Stimulated activated naive CD8-positive, alpha-beta T cell treated with anti-CD3 and anti-CD28 coated beads, Interleukin-15, Interleukin-2, amounts not matched to agents 100 U/mL and 50 U/mL, for 24 hours (primary cell): ENCODE measurements at regions not wholly inside any gene's neighbourhood (a gene's known extent, or its start where the extent isn't known, plus 50 kb on each side); places are given as distances from the start of the nearest gene placed in this dataset.
"Not testable (repeated sequence)": the region's sequence is repeated elsewhere in the genome, so short reads cannot be mapped to it uniquely, and the experiment has no call there.

Experiments used
- ATAC-seq: fragments of 150-1000 bp; cut with Tn5 transposase; one replicate; pipeline ENCODE4 v1.10.0; 2021
- DNase-seq: peaks from one replicate; pipeline ENCODE4 v3.0.0; 2021

DNA sequence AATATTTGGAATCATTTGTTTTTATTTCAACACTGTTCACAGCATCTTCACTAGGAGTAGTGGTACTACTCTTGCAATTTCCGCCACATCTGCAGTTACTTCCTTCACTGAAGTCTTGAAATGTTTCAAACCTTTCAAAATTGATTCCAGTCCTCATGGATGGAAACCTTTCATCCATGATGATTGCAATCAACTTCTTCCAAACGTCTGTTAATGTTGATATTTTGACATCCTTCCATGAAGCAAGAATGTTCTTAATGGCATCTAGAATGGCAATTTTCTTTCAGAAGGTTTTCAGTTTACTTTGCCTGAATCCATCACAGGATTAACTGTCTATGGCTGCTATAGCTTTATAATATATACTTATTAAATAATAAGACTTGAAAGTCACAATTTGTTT lies 736.8 kb upstream of the CA10 start:
- DNase-seq = no peak
- ATAC-seq = no peak

DNA sequence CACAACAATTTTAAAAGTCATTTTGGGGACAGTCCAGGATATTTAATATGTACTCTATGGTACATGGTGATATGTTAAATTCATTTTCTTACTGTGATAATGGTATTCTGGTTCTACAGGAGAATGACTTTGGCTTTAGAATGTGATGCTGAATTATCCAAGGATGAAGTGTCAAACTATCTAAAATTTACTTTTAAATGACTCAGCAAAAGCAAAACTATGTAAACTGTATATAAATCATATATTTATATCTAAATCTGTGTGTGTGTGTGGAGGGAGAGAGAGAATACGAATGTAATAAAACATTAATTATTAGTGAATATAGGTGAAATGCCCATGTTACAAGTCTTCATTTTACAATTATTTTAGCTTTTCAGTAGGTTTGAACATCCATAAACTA lies 733.8 kb upstream of the CA10 start:
- ATAC-seq (no peak), DNase-seq (no peak)

DNA sequence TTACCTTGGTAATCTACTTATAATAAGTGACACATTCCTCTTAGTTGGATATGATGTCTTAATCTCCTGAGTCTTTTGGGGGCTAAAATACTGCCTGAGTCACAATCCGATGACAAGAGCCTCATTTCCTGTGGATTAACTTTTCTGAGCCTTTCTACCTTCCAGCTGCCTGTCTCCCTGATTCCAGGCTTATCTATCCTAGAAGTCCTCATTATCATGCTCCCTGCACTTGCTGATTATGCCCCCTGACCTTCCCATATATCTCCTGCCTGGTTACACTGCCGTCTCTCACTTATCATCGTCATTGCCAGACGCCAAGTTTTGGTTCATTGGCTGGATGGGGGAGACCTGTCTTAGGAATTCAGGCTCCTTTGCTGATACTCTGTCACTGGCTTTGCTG lies 727.4 kb upstream of the CA10 start:
- ATAC-seq (no peak), DNase-seq (no peak)

DNA sequence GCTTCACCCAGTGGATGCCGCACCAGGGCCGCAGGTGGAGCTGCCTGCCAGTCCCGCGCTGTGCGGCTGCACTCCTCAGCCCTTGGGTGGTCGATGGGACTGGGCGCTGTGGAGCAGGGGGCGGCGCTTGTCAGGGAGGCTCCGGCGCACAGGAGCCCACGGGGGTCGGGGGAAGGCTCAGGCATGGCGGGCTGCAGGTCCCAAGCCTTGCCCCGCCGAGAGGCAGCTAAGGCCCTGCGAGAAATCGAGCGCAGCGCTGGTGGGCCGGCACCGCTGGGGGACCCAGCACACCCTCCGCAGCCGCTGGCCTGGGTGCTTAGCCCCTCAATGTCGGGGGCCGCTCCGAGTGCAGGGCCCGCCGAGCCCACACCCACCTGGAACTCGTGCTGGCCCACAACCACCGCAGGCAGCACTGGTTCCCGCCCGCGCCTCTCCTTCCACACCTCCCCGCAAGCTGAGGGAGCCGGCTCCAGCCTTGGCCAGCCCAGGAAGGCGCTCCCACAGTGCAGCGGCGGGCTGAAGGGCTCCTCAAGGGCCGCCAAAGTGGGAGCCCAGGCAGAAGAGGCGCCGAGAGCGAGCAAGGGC lies 725.5 kb upstream of the CA10 start:
- ATAC-seq, DNase-seq: not testable (repeated sequence)

DNA sequence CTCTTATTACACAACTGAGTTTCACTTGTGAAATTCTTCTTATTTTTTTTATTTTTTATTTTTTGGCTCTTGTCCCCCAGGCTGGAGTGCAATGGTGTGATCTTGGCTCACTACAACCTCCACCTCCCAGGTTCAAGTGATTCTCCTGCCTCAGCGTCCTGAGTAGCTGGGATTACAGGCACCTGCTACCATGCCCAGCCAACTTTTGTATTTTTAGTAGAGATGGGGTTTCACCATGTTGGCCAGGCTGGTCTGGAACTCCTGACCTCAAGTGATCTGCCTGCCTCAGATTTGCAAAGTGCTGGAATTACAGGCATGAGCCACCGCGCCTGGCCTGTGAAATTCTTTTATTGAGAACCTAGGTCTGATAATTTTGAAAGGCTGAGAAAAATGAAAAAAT lies 688.3 kb upstream of the CA10 start:
- DNase-seq, ATAC-seq: not testable (repeated sequence)

DNA sequence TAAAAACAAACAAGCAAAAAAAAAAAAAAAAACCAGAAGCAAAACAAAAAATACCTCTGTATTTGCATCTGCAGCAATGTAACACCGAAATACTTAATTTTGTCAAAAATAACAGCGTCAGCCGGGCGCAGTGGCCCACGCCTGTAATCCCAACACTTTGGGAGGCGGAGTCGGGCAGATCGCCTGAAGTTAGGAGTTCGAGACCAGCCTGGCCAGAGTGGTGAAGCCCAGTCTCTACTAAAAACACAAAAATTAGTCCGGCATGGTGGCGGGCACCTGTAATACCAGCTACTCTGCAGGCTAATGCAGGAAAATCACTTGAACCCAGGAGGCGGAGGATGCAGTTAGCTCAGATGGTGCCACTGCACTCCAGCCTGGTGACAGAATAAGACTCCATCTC lies 683.5 kb upstream of the CA10 start:
- ATAC-seq (no peak), DNase-seq (no peak)

DNA sequence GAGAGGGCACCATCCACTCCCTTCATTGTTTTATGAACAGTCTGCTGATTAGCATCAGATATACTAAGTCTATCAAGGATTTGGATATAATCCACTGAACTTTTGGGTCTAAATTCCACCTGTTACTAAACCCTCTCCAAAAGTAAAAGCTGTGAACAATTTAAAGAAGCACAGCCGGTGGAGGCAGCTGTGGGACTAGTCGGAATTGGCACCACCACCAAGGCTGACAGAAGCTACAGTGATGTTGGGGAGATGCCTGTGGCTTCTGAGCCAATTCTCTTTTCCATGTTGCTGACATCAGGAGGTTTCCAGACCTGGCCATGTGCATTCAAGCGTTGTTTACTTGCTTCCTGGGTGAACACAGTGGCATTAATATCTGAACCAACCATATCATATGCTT lies 679.0 kb upstream of the CA10 start:
- ATAC-seq (no peak), DNase-seq (no peak)

DNA sequence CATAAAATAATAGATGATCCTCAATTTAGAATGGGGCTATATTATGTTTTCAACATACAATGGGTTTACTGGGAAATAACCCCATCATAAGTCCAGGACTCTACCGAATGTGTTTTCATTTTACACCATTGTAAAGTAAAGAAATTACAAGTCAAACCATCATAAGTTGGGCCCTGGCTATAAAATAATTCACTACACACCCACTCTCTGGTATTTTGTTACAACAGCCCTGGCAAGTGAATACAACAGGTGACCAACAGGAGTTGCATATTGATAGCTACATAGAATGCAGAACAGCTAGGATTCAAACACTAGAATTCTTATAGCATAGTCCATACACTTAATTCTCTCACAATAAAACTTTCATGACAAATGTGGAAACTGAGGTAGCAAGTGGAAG lies 673.0 kb upstream of the CA10 start:
- DNase-seq (no peak), ATAC-seq (no peak)

DNA sequence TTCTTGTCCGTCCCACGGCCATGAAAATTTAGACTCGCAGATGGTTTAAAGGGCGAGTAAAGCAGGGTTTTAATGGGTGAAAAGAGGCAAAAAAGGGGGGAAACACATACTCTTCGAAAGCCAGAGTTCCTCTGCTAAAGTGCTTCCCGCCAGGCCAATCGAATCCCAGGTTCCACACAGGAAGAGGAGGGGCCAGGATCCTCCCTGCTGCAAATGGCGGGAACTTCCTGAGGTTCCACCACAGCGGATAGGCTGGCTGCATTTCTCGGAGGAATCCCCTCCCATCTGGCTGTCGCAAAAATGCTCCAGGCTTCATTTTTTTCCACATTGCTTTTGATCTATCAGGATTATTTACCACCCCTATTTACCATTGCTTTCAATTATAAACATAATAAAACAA lies 670.1 kb upstream of the CA10 start:
- ATAC-seq (no peak), DNase-seq (no peak)

DNA sequence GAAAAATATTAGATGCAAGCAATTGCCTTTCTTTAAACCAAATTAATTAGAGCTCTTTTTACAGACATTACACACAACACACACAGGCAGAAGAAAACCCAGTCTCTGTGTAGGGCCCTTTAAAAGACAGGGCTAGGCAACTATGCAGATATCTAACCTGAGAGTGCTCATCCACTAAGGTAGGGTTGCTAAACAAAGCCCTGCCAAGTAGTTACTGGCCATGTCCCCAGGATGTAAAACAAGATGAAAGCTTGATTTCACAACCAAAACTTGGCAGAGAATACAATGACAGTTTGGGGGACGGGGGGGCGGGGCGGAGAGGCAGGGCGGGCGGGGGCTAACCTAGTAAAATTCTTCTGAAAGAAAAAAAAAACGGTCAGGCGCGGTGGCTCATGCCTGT lies 669.0 kb upstream of the CA10 start:
- ATAC-seq (no peak), DNase-seq (no peak)

DNA sequence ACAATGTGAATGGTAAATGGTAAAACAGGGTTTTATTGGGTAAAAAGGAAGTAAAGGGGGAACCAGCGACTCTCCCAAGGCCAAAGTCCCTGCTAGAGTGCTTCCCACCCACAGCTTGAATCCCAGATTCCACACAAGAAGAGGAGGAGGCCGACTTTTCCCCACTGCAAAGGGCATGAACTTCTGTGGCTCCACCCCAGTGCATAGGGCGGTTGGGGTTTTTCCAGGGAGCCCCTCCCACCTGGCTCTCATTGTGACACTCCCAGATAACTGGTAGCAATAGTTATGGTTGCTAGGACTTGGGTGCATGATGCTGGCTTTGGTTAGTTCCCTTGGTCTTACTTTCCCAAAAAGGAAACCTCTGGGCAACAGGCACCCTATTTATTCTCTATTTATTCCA lies 666.0 kb upstream of the CA10 start:
- ATAC-seq = no peak
- DNase-seq = no peak

DNA sequence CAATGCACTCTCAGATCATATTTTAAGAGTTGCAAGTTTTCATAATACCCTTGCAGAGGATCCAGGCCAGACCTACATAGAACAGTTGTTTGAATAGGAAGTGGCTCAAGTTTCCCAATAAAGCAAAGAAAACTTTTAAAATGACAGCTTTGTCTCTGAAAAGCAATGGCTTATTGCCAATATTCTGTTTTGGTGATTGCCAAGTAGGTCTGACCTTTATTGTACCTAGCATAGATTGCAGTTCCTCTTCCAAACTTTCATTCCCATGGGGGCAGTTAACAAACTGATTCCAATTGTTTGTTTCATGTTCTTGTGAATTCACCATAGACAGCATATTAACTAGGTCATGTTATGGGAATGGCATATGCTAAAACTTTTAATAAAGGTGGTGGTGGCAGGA lies 664.6 kb upstream of the CA10 start:
- ATAC-seq = no peak
- no peak for DNase-seq

DNA sequence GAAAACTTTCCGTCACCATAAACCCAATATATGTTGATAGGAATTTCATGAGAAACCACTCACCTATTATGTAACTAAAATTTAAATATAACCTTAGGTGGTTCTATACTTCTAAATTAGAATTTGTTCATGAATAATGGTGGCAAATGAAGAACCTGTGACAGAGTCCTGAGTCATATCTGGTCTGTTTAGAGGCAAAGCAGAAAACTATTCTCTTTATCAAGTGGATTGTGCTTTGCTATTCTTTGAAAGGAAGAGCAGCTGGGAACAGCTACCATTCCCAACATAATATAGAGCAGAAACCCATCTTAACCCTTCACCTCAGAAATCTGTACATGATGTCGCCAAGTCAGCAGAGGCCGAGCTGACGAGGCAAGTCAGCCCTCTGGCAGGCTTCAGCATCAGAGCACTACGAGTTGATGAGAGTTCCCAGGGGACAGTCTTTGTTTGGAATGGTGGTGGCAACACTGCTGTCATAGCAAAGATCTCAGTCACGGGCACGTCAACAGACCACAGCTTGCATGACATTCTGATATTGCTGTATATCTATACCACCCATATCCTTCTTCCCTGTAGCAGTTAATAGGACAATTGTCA lies 631.9 kb upstream of the CA10 start:
- ATAC-seq (no peak), DNase-seq (no peak)

DNA sequence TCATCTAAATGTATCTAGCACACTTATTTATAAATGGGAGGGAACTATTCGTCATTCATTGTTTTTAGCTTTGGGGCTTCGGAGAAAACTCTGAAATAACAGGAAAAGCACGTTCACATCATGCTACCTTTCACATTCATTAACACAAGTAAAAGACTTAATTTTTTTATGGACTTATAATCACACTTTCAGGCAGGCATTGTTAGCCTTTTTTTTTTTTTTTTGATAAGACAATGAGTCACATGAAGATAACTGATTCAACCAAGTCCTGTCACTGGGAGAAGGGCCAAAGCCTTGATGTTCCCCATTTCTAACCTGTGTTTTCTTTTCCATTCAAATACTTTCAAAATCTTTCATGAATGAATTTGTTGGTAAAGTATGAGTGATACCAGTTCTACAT lies 631.3 kb upstream of the CA10 start:
- ATAC-seq = no peak
- DNase-seq = no peak

DNA sequence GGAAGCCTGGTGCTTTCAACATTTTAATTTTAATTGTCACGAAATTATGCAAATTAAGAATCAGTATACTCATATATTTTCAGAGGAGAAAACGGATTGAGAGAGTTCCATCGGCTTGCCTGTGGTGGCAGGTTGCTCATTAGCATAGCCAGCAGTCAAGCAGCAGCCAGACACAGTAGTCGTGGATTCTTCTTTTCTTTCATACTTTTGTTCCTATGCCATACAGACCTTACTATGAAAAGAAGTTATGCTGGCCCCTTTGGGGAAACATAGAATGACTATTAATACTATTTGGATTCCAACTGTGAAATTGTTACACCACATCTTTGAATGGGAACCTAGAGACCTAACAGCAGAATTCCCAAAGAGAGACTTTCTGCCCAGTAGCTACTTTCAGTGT lies 617.7 kb upstream of the CA10 start:
- ATAC-seq = no peak
- no peak for DNase-seq

DNA sequence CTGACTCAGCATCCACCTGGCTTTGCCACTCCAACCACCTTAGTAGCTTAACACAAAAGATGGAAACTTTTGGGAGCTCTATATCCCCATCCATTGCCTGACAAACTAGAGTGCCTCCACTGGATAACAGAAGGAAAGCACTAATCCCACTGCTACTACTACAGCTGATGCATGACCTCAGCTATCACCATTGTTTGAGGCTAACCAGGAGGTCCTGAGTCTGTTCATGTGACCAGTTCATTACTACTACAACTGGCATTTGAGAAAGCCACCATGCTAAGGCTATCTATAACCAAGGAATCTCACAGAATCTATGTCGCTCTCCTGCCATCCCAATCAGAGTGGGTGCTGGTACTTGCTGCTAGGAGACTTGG lies 604.3 kb upstream of the CA10 start:
- DNase-seq (no peak), ATAC-seq (no peak)

DNA sequence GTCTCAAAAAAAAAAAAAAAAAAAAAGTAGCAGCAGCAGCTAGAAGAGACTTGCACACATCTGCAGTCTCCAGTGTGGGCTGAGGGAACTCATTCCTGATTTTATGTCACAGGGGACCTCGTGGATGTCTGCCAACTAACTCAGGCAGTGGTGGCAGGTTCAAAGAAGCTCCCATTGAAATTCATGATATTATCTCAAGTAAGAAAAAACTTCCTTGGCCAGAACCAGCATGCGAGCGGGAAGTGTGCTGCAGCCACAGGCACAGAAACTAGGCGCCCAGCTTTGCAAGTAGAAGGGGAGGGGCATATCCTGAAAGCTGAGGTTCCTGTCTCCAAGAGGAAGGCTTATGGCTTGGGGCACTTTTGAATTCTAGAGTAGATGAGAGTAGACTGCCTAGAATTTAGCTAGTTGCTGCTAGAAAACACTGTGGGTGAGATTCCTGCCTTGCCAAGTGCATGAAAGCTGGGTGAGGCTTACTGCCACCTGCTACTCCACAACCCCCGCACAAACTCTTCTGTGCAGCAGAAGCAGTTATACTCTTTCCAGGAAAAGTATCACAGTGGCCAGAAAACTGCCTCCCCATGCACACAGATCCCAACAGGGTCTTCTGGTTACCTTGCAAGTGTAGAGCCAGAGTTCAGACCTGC lies 603.8 kb upstream of the CA10 start:
- DNase-seq (no peak), ATAC-seq (no peak)

DNA sequence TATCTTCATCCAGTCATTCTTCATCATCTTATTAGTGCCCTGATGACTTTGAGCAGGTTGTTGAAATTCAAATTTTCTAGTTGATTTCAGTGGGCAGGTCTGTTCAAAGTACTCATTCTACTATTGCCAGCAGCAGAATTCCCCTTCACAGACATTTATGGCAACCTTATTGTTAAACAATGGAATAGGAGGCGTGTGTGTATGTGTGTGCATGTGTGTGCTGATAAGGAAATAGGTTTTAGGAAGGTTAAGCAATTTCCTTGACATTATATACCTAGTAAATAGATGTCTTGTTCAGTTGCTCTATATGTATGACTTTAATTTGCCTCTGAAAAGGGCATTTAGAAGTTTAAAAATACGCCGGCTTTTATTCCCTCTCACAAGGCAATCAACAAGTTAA lies 601.4 kb upstream of the CA10 start:
- DNase-seq (no peak), ATAC-seq (no peak)

DNA sequence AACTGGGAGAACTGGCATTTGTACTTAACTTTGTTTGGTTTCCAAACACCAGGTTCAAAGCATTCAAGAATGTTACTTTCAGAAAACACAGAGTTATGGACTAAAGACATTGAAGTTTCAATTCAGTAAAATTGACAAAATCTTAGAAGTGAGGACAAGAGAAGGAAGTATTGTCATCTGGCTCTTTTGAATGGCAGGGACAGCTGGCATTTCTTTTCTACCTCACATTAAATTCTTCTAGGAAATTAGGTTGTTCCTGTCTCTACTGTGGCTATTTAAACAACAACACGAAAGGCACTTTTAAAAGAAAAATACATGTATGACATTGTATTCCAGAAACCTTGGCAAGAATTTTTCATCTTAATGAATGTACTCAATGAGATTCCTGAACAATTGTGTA lies 600.0 kb upstream of the CA10 start:
- ATAC-seq = no peak

DNA sequence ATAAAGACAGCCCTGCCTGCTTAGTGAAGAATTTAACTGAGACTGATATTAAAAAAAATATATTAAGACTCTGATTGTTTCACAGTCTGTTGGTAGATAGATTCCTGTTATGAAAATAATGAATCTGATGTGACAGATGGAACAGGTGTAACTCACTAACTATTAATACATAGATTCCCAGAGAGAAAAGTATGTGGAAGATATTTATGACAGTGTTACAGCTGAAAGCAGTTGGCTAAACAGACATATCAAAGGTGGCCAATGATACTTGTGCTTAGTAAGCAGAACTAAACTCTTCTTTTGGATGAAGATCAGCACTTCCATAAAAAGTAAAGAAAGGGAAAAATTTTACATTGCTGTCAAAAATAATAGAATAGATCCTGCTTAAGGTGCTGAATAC lies 598.2 kb upstream of the CA10 start:
- no peak for ATAC-seq

More for the DNA sequence above, 600.0 kb upstream of the CA10 start:
- no peak for DNase-seq

DNA sequence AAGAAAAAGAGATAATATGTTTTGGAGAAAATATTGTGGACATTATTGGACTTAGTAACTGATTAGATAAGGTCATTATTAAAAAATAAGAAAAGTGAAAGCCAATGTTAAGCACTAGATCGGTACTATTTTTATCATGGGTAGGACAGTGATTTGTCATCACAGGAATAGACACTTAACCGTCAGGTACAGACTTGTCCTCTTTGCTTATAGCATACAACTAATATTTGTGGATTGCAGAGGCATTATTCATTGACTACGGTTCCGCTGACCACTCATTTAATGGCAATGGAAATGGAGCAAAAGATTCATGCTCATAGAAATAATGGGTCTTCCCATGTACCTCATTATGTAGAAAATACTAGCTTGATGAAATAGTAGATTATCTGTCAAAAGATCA lies 596.3 kb upstream of the CA10 start:
- ATAC-seq = no peak

More for the DNA sequence above, 598.2 kb upstream of the CA10 start:
- DNase-seq = no peak

DNA sequence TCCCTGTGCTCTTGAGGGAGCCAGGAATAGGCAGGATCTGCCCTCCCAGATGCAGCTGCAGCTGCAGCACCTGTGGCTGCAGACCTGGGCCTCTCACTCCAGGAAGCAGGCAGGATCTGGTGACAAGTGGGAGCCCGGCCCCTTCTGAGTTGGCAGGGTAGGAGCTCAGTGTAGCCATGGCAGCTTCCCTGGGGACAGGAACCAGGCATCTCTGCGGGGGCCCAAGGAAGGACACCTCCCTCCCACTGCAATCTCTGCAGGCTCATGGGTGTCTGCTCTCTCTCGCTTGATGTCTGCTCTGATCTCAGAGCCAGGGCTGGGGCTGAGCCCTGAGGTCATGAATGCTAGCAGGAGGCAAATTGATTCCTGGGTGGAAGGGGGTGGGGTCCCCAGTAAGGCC lies 592.5 kb upstream of the CA10 start:
- no peak for DNase-seq
- no peak for ATAC-seq

More for the DNA sequence above, 596.3 kb upstream of the CA10 start:
- DNase-seq = no peak

DNA sequence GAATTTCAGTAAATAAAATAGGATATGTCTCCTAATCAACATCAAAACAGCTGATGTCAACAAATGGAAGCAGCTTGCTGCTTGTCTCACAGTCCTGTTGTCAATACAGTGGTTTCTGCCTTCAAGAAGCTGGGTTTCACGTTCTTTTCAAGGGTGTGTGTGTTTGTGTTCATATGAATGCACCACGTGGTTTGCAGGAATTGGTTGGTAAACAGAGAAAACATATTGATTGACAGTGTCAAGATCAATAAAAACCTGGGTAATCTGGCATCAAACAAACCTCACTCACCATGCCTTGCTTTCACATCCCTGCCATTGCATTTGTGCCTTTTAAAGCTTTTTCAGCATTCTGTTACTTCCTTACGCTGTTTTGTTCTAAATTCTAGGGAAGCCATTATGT lies 585.7 kb upstream of the CA10 start:
- DNase-seq (no peak), ATAC-seq (no peak)

DNA sequence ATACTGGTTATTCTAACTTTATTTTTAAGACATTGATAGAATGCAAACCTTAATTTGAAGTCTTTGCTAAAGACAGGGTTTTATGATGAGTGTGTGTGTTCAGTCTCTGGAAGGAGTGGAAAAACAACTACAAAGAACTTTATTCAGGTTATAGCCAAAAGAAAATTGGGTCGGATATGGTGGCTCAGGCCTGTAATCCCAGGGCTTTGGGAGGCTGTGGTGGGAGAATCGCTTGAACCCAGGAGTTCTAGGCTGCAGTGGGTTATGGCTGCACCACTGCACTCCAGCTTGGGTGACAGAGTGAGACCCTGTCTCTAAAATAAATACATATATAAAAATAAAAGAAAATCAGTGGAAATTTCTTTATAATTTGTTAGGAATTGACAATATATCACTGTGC lies 581.5 kb upstream of the CA10 start:
- ATAC-seq (no peak), DNase-seq (no peak)
